Neuronal stem cell (in vitro differentiated cells): ENCODE measurements at regions not wholly inside any gene's neighbourhood (a gene's known extent, or its start where the extent isn't known, plus 50 kb on each side); places are given as distances from the start of the nearest gene placed in this dataset.

Experiments used
- DNase-seq: peaks from one replicate; pipeline ENCODE4 v3.0.0-alpha.2; 2013; ENCODE audit warnings: low spot score
- H2AFZ ChIP-seq: one replicate; pipeline ENCODE4 v1.6.1; 2013; ENCODE audit warnings: mild to moderate bottlenecking, low read length, inconsistent platforms
- H2AK5ac ChIP-seq: 2 replicates; pipeline ENCODE4 v1.6.1; 2013; ENCODE audit warnings: low read depth, mild to moderate bottlenecking, inconsistent platforms, low read length, moderate library complexity, mixed read lengths
- H2BK120ac ChIP-seq: 2 replicates; pipeline ENCODE4 v1.6.1; 2013; ENCODE audit warnings: low read depth, mild to moderate bottlenecking, inconsistent platforms, low read length, moderate library complexity, mixed read lengths
- H2BK12ac ChIP-seq: one replicate; pipeline ENCODE4 v1.6.1; 2013; ENCODE audit warnings: low read length, inconsistent platforms
- H2BK15ac ChIP-seq: 2 replicates; pipeline ENCODE4 v1.6.1; 2013; ENCODE audit warnings: mild to moderate bottlenecking, low read length, inconsistent platforms, mixed read lengths
- H2BK5ac ChIP-seq: one replicate; pipeline ENCODE4 v1.6.1; 2013; ENCODE audit warnings: inconsistent platforms, mild to moderate bottlenecking, low read length, moderate library complexity
- H3K14ac ChIP-seq: one replicate; pipeline ENCODE4 v1.6.1; 2013; ENCODE audit warnings: low read length, inconsistent platforms
- H3K18ac ChIP-seq: 2 replicates; pipeline ENCODE4 v1.6.1; 2013; ENCODE audit warnings: low read length, inconsistent platforms
- H3K23ac ChIP-seq: 2 replicates; pipeline ENCODE4 v1.6.1; 2013; ENCODE audit warnings: low read depth, mild to moderate bottlenecking, mixed read lengths, low read length, inconsistent platforms; ENCODE audit not compliant: poor library complexity
- H3K27ac ChIP-seq: replicated peaks from 3 replicates; pipeline ENCODE4 v1.5.1; 2013; ENCODE audit warnings: low read length, inconsistent platforms
- H3K27me3 ChIP-seq, 3 experiments: 2 replicates each; pipeline ENCODE4 v1.6.1; 2013; ENCODE audit warnings: low read length in 3 of 3, mild to moderate bottlenecking in 2 of 3, inconsistent platforms in 1 of 3, low read depth in 1 of 3, mixed read lengths in 1 of 3, moderate library complexity in 1 of 3; ENCODE audit not compliant: control insufficient read depth in 3 of 3, insufficient read depth in 3 of 3
- H3K36me3 ChIP-seq, 2 donors: replicated peaks in 1 of 2; 2 replicates each; pipeline ENCODE4 v1.6.1; 2013; ENCODE audit warnings: low read length in 2 of 2; ENCODE audit not compliant: control insufficient read depth in 2 of 2, insufficient read depth in 2 of 2
- H3K4ac ChIP-seq: 2 replicates; pipeline ENCODE4 v1.6.1; 2013; ENCODE audit warnings: inconsistent platforms, mild to moderate bottlenecking, low read length, moderate library complexity
- H3K4me1 ChIP-seq, 2 donors: 1 replicate in 1 of 2; 2 replicates in 1 of 2; pipeline ENCODE4 v1.6.1; 2013; ENCODE audit warnings: low read length in 2 of 2, low read depth in 1 of 2; ENCODE audit not compliant: control insufficient read depth in 2 of 2, insufficient read depth in 1 of 2
- H3K4me2 ChIP-seq: one replicate; pipeline ENCODE4 v1.6.1; 2013; ENCODE audit warnings: mild to moderate bottlenecking, low read length, inconsistent platforms; ENCODE audit not compliant: insufficient read depth, poor library complexity, severe bottlenecking
- H3K4me3 ChIP-seq, 2 donors: 2 replicates each; pipeline ENCODE4 v1.5.1; 2013; ENCODE audit warnings: low read length in 2 of 2, mild to moderate bottlenecking in 2 of 2, inconsistent platforms in 1 of 2, moderate library complexity in 1 of 2
- H3K79me1 ChIP-seq: one replicate; pipeline ENCODE4 v1.6.1; 2013; ENCODE audit warnings: low read depth, mild to moderate bottlenecking, inconsistent platforms, low read length, moderate library complexity
- H3K9ac ChIP-seq: one replicate; pipeline ENCODE4 v1.6.1; 2013; ENCODE audit warnings: mild to moderate bottlenecking, low read depth, low read length, inconsistent platforms; ENCODE audit not compliant: poor library complexity
- H3K9me3 ChIP-seq, 2 donors: replicated peaks in 1 of 2; 2 replicates each; pipeline versions ENCODE3 to v1.6.1; 2013; ENCODE audit warnings: low read length in 2 of 2, mild to moderate bottlenecking in 2 of 2, inconsistent platforms in 1 of 2, low read depth in 1 of 2, mixed read lengths in 1 of 2, moderate library complexity in 1 of 2; ENCODE audit not compliant: control insufficient read depth in 2 of 2, insufficient read depth in 1 of 2
- H4K8ac ChIP-seq: one replicate; pipeline ENCODE4 v1.6.1; 2013; ENCODE audit warnings: low read depth, mild to moderate bottlenecking, inconsistent platforms, low read length, moderate library complexity
- H4K91ac ChIP-seq: one replicate; pipeline ENCODE4 v1.6.1; 2013; ENCODE audit warnings: low read length, low read depth, mild to moderate bottlenecking, inconsistent platforms; ENCODE audit not compliant: poor library complexity
- WGBS, 2 donors: extraction: QIAGEN DNeasy Blood & Tissue Kit; methylation state at CpG; one replicate each; pipeline ENCODE4 v1.1.7; 2013; ENCODE audit warnings: missing lambda C conversion rate in 2 of 2, mixed read lengths in 1 of 2; ENCODE audit not compliant: insufficient read length in 2 of 2, insufficient replicate concordance in 1 of 2; ENCODE audit errors: extremely low coverage in 2 of 2; 5-methylcytosine and 5-hydroxymethylcytosine counted together

DNA sequence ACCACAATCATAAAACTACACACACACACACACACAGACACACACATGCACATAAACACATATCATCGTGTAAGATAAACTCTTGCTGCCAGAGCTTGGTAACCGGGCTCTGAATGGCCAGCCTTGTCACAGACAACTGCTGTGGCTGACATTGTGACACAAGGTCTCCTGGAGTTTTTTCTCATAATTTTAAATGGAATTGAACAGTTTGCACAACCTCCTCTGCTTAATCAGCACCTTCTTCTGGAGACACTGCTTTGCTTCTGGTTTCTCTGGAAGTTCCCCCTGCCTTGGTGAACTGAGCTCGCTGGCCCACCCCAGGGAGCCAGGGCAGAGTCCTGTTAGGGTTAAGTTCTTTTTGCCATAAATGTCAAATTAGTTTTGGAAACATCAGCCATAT is 115.4 kb downstream of the UTP18 start:
- no peak overlapping the region for H2BK120ac ChIP-seq
- H3K27me3 ChIP-seq: no peaks in the 10 kb centered on the region
- no peak overlapping the region for H3K23ac ChIP-seq
- no peak overlapping the region for H2BK5ac ChIP-seq
- H4K91ac ChIP-seq: no peak overlapping the region
- H3K4ac ChIP-seq: no peak overlapping the region
- WGBS, 2 donors: no CpG with 5 or more reads among the region's 3 CpGs
- no peak overlapping the region for H4K8ac ChIP-seq
- H2AK5ac ChIP-seq: no peak overlapping the region
- no peak overlapping the region for H3K4me2 ChIP-seq
- no peak overlapping the region for H2BK12ac ChIP-seq
- H3K18ac ChIP-seq: no peak overlapping the region
- no peak overlapping the region for H2AFZ ChIP-seq
- H3K4me1 ChIP-seq: peaks cover 1 to 5% of the 10 kb centered on the region in 2 donors
- H3K27ac ChIP-seq: no peak overlapping the region
- no peak overlapping the region for H2BK15ac ChIP-seq
- H3K9me3 ChIP-seq: no peaks in the 10 kb centered on the region
- no peak for DNase-seq
- no peak overlapping the region for H3K4me3 ChIP-seq
- H3K79me1 ChIP-seq: no peaks in the 10 kb centered on the region
- H3K9ac ChIP-seq: no peak overlapping the region
- H3K36me3 ChIP-seq: no peaks in the 10 kb centered on the region
- no peak overlapping the region for H3K14ac ChIP-seq

- no peak overlapping the region for H3K18ac ChIP-seq
These were observed 116.4 kb downstream of the UTP18 start for GRCh38 chr17:51376739-51377138.

GRCh38 chr17:51381262-51381661 is 120.9 kb downstream of the UTP18 start:
- Histone ChIP-seq H2BK120ac (no peak overlapping the region), H2BK5ac (no peak overlapping the region), H4K8ac (no peak overlapping the region), H3K4me1 (peaks cover 0 to 1% of the 10 kb centered on the region in 2 donors), H3K27ac (no peak overlapping the region), H2AK5ac (no peak overlapping the region), H3K18ac (no peak overlapping the region), H3K4ac (no peak overlapping the region), H2BK12ac (no peak overlapping the region), H3K9me3 (no peaks in the 10 kb centered on the region), H3K9ac (no peak overlapping the region), H3K4me2 (no peak overlapping the region), H3K14ac (no peak overlapping the region), H4K91ac (no peak overlapping the region), H3K79me1 (no peaks in the 10 kb centered on the region), H2BK15ac (no peak overlapping the region), H3K23ac (no peak overlapping the region), H3K4me3 (no peak overlapping the region), H3K27me3 (peaks cover 0 to 17% (median 0%) of the 10 kb centered on the region in 3 experiments), H3K36me3 (no peaks in the 10 kb centered on the region), H2AFZ (no peak overlapping the region)
- no CpG with 5 or more reads among the region's 1 CpG for WGBS, 2 donors
- no peak for DNase-seq

More at GRCh38 chr17:51376739-51377138, 116.4 kb downstream of the UTP18 start:
- Histone ChIP-seq H3K27me3 (no peaks in the 10 kb centered on the region), H3K79me1 (no peaks in the 10 kb centered on the region), H3K4me2 (no peak overlapping the region), H2BK15ac (no peak overlapping the region), H4K8ac (no peak overlapping the region), H3K4me3 (no peak overlapping the region), H3K4ac (no peak overlapping the region), H3K27ac (no peak overlapping the region), H3K9ac (no peak overlapping the region), H2BK120ac (no peak overlapping the region), H2BK12ac (no peak overlapping the region), H3K36me3 (no peaks in the 10 kb centered on the region), H3K23ac (no peak overlapping the region), H3K9me3 (no peaks in the 10 kb centered on the region), H2AK5ac (no peak overlapping the region), H4K91ac (no peak overlapping the region), H2BK5ac (no peak overlapping the region), H3K14ac (no peak overlapping the region), H3K4me1 (peaks cover 1 to 4% of the 10 kb centered on the region in 2 donors), H2AFZ (no peak overlapping the region)
- no CpG with 5 or more reads among the region's 1 CpG for WGBS, 2 donors
- DNase-seq: no peak

GRCh38 chr17:51385208-51385607 is 124.9 kb downstream of the UTP18 start:
- H3K79me1 ChIP-seq: no peaks in the 10 kb centered on the region
- no peaks in the 10 kb centered on the region for H3K9me3 ChIP-seq
- H3K4me1 ChIP-seq: no peaks in the 10 kb centered on the region
- no peak overlapping the region for H3K14ac ChIP-seq
- H2BK15ac ChIP-seq: no peak overlapping the region
- H4K91ac ChIP-seq: no peak overlapping the region
- H2BK12ac ChIP-seq: no peak overlapping the region
- H3K18ac ChIP-seq: no peak overlapping the region
- H4K8ac ChIP-seq: no peak overlapping the region
- peaks cover 0 to 25% (median 0%) of the 10 kb centered on the region in 3 experiments for H3K27me3 ChIP-seq
- no peak for DNase-seq
- H3K4me2 ChIP-seq: no peak overlapping the region
- no peak overlapping the region for H2AK5ac ChIP-seq
- H3K4me3 ChIP-seq: no peak overlapping the region
- WGBS, 2 donors: no CpG with 5 or more reads among the region's 20 CpGs
- no peak overlapping the region for H2AFZ ChIP-seq
- H2BK5ac ChIP-seq: no peak overlapping the region
- H3K9ac ChIP-seq: no peak overlapping the region
- H3K23ac ChIP-seq: no peak overlapping the region
- H3K27ac ChIP-seq: no peak overlapping the region
- no peaks in the 10 kb centered on the region for H3K36me3 ChIP-seq
- no peak overlapping the region for H3K4ac ChIP-seq
- no peak overlapping the region for H2BK120ac ChIP-seq
